HCT116 (cell line): ENCODE measurements at regions not wholly inside any gene's neighbourhood (a gene's known extent, or its start where the extent isn't known, plus 50 kb on each side); places are given as distances from the start of the nearest gene placed in this dataset.

Source experiments
- TF ChIP-seq, protein P1 (sequence below), 3 experiments: fragments of 200-600 bp in 1 of 3; sonication (generic) in 1 of 3; IDR thresholded peaks in 2 of 3; conservative IDR thresholded peaks in 1 of 3; 2 replicates each; pipeline ENCODE4 v1.5.1; 2012 to 2017; ENCODE audit warnings: low read depth in 2 of 3, low read length in 2 of 3, antibody characterized with exemption in 1 of 3, borderline replicate concordance in 1 of 3, control low read depth in 1 of 3, mild to moderate bottlenecking in 1 of 3, mixed read lengths in 1 of 3, mixed run types in 1 of 3, moderate library complexity in 1 of 3; ENCODE audit not compliant: insufficient read depth in 1 of 3
- TF ChIP-seq, protein P2 (sequence below): IDR thresholded peaks from 2 replicates; pipeline ENCODE4 v1.6.1; 2012; ENCODE audit warnings: low read depth

DNA sequence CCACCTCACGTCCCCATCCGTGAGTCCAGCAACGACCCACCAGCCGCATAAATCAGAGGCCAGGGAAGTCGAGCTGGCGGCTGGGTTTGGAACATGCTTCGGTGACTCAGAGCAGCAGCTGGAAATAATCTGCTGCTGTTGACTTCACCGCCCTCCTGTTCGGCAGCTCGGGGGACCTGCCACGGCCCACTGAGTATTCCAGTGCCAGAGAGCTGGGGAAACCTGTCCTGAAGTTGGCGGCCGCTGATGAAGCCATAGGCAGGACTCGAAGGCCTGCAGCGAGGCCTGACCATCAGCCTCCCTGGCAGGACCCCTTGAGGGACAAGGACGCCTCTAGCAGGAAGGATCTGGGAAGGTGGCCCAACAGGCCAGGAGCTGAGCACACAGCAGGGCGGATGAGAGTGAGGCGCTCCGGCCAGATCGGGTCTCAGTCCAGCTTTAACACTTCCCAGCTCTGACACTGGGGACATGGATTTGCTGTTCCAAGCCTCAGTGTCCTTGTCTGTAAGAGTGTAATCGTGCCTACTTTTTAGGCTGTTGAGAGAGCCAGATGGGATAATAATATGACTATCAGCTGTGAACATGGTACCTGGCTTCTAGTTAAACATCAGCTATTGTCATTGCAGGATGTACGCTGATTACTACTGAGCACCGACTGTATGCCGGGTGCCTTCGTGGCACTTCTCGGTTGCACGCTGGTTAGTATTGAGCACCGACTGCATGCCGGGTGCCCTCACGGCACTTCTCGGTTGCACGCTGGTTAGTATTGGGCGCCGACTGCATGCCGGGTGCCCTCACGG lies 50.4 kb upstream of the CIBAR2 start:
- TF ChIP-seq, protein P1, sequence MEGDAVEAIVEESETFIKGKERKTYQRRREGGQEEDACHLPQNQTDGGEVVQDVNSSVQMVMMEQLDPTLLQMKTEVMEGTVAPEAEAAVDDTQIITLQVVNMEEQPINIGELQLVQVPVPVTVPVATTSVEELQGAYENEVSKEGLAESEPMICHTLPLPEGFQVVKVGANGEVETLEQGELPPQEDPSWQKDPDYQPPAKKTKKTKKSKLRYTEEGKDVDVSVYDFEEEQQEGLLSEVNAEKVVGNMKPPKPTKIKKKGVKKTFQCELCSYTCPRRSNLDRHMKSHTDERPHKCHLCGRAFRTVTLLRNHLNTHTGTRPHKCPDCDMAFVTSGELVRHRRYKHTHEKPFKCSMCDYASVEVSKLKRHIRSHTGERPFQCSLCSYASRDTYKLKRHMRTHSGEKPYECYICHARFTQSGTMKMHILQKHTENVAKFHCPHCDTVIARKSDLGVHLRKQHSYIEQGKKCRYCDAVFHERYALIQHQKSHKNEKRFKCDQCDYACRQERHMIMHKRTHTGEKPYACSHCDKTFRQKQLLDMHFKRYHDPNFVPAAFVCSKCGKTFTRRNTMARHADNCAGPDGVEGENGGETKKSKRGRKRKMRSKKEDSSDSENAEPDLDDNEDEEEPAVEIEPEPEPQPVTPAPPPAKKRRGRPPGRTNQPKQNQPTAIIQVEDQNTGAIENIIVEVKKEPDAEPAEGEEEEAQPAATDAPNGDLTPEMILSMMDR (IDR thresholded peaks at IDR 0.05 in 2 of 3, conservative IDR thresholded peaks at IDR 0.05 in 1 of 3; ENCODE audit: borderline replicate concordance in 1 of 3, insufficient read depth in 1 of 3, low read depth in 2 of 3, low read length in 2 of 3): no peak
- TF ChIP-seq, protein P2, sequence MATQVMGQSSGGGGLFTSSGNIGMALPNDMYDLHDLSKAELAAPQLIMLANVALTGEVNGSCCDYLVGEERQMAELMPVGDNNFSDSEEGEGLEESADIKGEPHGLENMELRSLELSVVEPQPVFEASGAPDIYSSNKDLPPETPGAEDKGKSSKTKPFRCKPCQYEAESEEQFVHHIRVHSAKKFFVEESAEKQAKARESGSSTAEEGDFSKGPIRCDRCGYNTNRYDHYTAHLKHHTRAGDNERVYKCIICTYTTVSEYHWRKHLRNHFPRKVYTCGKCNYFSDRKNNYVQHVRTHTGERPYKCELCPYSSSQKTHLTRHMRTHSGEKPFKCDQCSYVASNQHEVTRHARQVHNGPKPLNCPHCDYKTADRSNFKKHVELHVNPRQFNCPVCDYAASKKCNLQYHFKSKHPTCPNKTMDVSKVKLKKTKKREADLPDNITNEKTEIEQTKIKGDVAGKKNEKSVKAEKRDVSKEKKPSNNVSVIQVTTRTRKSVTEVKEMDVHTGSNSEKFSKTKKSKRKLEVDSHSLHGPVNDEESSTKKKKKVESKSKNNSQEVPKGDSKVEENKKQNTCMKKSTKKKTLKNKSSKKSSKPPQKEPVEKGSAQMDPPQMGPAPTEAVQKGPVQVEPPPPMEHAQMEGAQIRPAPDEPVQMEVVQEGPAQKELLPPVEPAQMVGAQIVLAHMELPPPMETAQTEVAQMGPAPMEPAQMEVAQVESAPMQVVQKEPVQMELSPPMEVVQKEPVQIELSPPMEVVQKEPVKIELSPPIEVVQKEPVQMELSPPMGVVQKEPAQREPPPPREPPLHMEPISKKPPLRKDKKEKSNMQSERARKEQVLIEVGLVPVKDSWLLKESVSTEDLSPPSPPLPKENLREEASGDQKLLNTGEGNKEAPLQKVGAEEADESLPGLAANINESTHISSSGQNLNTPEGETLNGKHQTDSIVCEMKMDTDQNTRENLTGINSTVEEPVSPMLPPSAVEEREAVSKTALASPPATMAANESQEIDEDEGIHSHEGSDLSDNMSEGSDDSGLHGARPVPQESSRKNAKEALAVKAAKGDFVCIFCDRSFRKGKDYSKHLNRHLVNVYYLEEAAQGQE: no peak
